NCI-H774 (cell line): ENCODE measurements at regions not wholly inside any gene's neighbourhood (a gene's known extent, or its start where the extent isn't known, plus 50 kb on each side); places are given as distances from the start of the nearest gene placed in this dataset.
"Not testable (repeated sequence)": the region's sequence is repeated elsewhere in the genome, so short reads cannot be mapped to it uniquely, and the experiment has no call there.

Experiments
- DNase-seq: peaks from one replicate; lab custom pipeline; 2025; lab: John Stamatoyannopoulos, UW

GRCh38 chr1:193437333-193437732, 250.9 kb upstream of the B3GALT2 start:
- DNase-seq: not testable (repeated sequence)

- no peak for DNase-seq
Observed at GRCh38 chr1:193435781-193436180, 249.4 kb upstream of the B3GALT2 start.

- no peak for DNase-seq
Observed at GRCh38 chr1:193434319-193434718, 247.9 kb upstream of the B3GALT2 start.

- DNase-seq: no peak
Observed at GRCh38 chr1:193433599-193433998, 247.2 kb upstream of the B3GALT2 start.

- no peak for DNase-seq
Observed at GRCh38 chr1:193432979-193433587, 246.7 kb upstream of the B3GALT2 start.

- no peak for DNase-seq
Observed at GRCh38 chr1:193431265-193431977, 245.0 kb upstream of the B3GALT2 start.

GRCh38 chr1:193427524-193427923, 241.1 kb upstream of the B3GALT2 start:
- no peak for DNase-seq

- no peak for DNase-seq
Observed at GRCh38 chr1:193426061-193426460, 239.6 kb upstream of the B3GALT2 start.

- no peak for DNase-seq
Observed at GRCh38 chr1:193421487-193421886, 235.1 kb upstream of the B3GALT2 start.

GRCh38 chr1:193419295-193419694, 232.9 kb upstream of the B3GALT2 start:
- no peak for DNase-seq

- DNase-seq: no peak
Observed at GRCh38 chr1:193418745-193419058, 232.3 kb upstream of the B3GALT2 start.

GRCh38 chr1:193417945-193418744, 231.7 kb upstream of the B3GALT2 start:
- DNase-seq: peak; percentile 42

GRCh38 chr1:193417403-193417802, 231.0 kb upstream of the B3GALT2 start:
- DNase-seq: no peak

- DNase-seq: no peak
Observed at GRCh38 chr1:193416226-193417024, 230.0 kb upstream of the B3GALT2 start.

GRCh38 chr1:193415256-193415655, 228.8 kb upstream of the B3GALT2 start:
- no peak for DNase-seq

- DNase-seq: no peak
Observed at GRCh38 chr1:193413376-193413775, 227.0 kb upstream of the B3GALT2 start.

GRCh38 chr1:193412748-193413147, 226.3 kb upstream of the B3GALT2 start:
- no peak for DNase-seq

- DNase-seq: no peak
Observed at GRCh38 chr1:193411714-193412113, 225.3 kb upstream of the B3GALT2 start.

- DNase-seq: no peak
Observed at GRCh38 chr1:193411215-193411614, 224.8 kb upstream of the B3GALT2 start.

GRCh38 chr1:193408782-193409293, 222.4 kb upstream of the B3GALT2 start:
- no peak for DNase-seq

GRCh38 chr1:193406901-193407300, 220.5 kb upstream of the B3GALT2 start:
- DNase-seq: no peak

- DNase-seq: no peak
Observed at GRCh38 chr1:193404236-193404635, 217.8 kb upstream of the B3GALT2 start.
